AG09319 (cell line): ENCODE measurements at regions not wholly inside any gene's neighbourhood (a gene's known extent, or its start where the extent isn't known, plus 50 kb on each side); places are given as distances from the start of the nearest gene placed in this dataset.

Experiments
- DNase-seq: peaks from one replicate; pipeline ENCODE4 v3.0.0-alpha.2; 2010; ENCODE audit warnings: low read depth; ENCODE audit errors: extremely low read depth
- CTCF ChIP-seq: IDR thresholded peaks from 2 replicates; pipeline ENCODE4 v1.5.1; 2011; ENCODE audit warnings: low read depth, mild to moderate bottlenecking, inconsistent platforms, low read length, moderate library complexity

GRCh38 chr3:72669224-72669623 is 179.0 kb downstream of the SHQ1 start:
- DNase-seq: no peak
- TF ChIP-seq CTCF: no peak

GRCh38 chr3:72666447-72666755 is 181.8 kb downstream of the SHQ1 start:
- no peak for DNase-seq
- no peak for TF ChIP-seq CTCF

GRCh38 chr3:72665701-72666446 is 182.4 kb downstream of the SHQ1 start:
- DNase-seq: no peak
- TF ChIP-seq CTCF: peak; percentile 15

- no peak for TF ChIP-seq CTCF
- DNase-seq: no peak
Observed at GRCh38 chr3:72665103-72665502, 183.1 kb downstream of the SHQ1 start.

GRCh38 chr3:72664184-72664975 is 183.9 kb downstream of the SHQ1 start:
- no peak for TF ChIP-seq CTCF

GRCh38 chr3:72663429-72663828 is 184.8 kb downstream of the SHQ1 start:
- no peak for TF ChIP-seq CTCF
- no peak for DNase-seq

More at GRCh38 chr3:72664184-72664975, 183.9 kb downstream of the SHQ1 start:
- no peak for DNase-seq

GRCh38 chr3:72661115-72661457 is 187.2 kb downstream of the SHQ1 start:
- no peak for TF ChIP-seq CTCF
- DNase-seq: peak; percentile 81
